GM21737 (cell line): ENCODE measurements at regions not wholly inside any gene's neighbourhood (a gene's known extent, or its start where the extent isn't known, plus 50 kb on each side); places are given as distances from the start of the nearest gene placed in this dataset.
"Not testable (repeated sequence)": the region's sequence is repeated elsewhere in the genome, so short reads cannot be mapped to it uniquely, and the experiment has no call there.

Experiments used
- ATAC-seq: cut with Tn5 transposase; IDR thresholded peaks from one replicate; pipeline ENCODE4 v1.9.1; 2021; ENCODE audit warnings: mild to moderate bottlenecking, moderate library complexity; ENCODE audit not compliant: unreplicated experiment

- ATAC-seq: no peak
Measured at GRCh38 chr1:185478877-185479276, 161.8 kb upstream of the IVNS1ABP start.

- ATAC-seq: no peak
Measured at GRCh38 chr1:185477638-185478580, 160.9 kb upstream of the IVNS1ABP start.

GRCh38 chr1:185474440-185475149, 157.6 kb upstream of the IVNS1ABP start:
- ATAC-seq: no peak

GRCh38 chr1:185473186-185473585, 156.1 kb upstream of the IVNS1ABP start:
- no peak for ATAC-seq

GRCh38 chr1:185468626-185469025, 151.6 kb upstream of the IVNS1ABP start:
- no peak for ATAC-seq

GRCh38 chr1:185467122-185467521, 150.1 kb upstream of the IVNS1ABP start:
- ATAC-seq: no peak

GRCh38 chr1:185464777-185465176, 147.7 kb upstream of the IVNS1ABP start:
- ATAC-seq: no peak

- no peak for ATAC-seq
Measured at GRCh38 chr1:185463433-185463832, 146.4 kb upstream of the IVNS1ABP start.

- no peak for ATAC-seq
Measured at GRCh38 chr1:185463011-185463410, 146.0 kb upstream of the IVNS1ABP start.

GRCh38 chr1:185460723-185461122, 143.7 kb upstream of the IVNS1ABP start:
- ATAC-seq: not testable (repeated sequence)

- ATAC-seq: no peak
Measured at GRCh38 chr1:185459141-185459540, 142.1 kb upstream of the IVNS1ABP start.

- no peak for ATAC-seq
Measured at GRCh38 chr1:185458670-185459069, 141.6 kb upstream of the IVNS1ABP start.

GRCh38 chr1:185453496-185454192, 136.6 kb upstream of the IVNS1ABP start:
- no peak for ATAC-seq

- ATAC-seq: no peak
Measured at GRCh38 chr1:185450917-185451316, 133.9 kb upstream of the IVNS1ABP start.

- no peak for ATAC-seq
Measured at GRCh38 chr1:185450060-185450788, 133.2 kb upstream of the IVNS1ABP start.

GRCh38 chr1:185449378-185450059, 132.5 kb upstream of the IVNS1ABP start:
- ATAC-seq: no peak

GRCh38 chr1:185448591-185449186, 131.6 kb upstream of the IVNS1ABP start:
- no peak for ATAC-seq

GRCh38 chr1:185446131-185446530, 129.1 kb upstream of the IVNS1ABP start:
- no peak for ATAC-seq

- no peak for ATAC-seq
Measured at GRCh38 chr1:185445594-185445993, 128.6 kb upstream of the IVNS1ABP start.

GRCh38 chr1:185444676-185445075, 127.6 kb upstream of the IVNS1ABP start:
- ATAC-seq: no peak
